ENCODE measurements at regions not wholly inside any gene's neighbourhood (a gene's known extent, or its start where the extent isn't known, plus 50 kb on each side); places are given as distances from the start of the nearest gene placed in this dataset.

- no peak for DNase-seq
Observed at GRCh38 chr15:98565566-98565965, 82.8 kb upstream of the IGF1R start.

- no peak for DNase-seq
Observed at GRCh38 chr15:98567951-98568350, 80.4 kb upstream of the IGF1R start.

GRCh38 chr15:98568382-98569017 is 79.8 kb upstream of the IGF1R start:
- DNase-seq: no peak

GRCh38 chr15:98570119-98570518 is 78.2 kb upstream of the IGF1R start:
- no peak for DNase-seq

GRCh38 chr15:98580572-98580971 is 67.8 kb upstream of the IGF1R start:
- DNase-seq: no peak

GRCh38 chr15:98581715-98582114 is 66.6 kb upstream of the IGF1R start:
- no peak for DNase-seq

- DNase-seq: no peak
Observed at GRCh38 chr15:98582900-98583554, 65.3 kb upstream of the IGF1R start.

- no peak for DNase-seq
Observed at GRCh38 chr15:98583771-98584430, 64.4 kb upstream of the IGF1R start.

- DNase-seq: no peak
Observed at GRCh38 chr15:98586066-98586465, 62.3 kb upstream of the IGF1R start.

GRCh38 chr15:98592136-98592535 is 56.2 kb upstream of the IGF1R start:
- DNase-seq: no peak

GRCh38 chr15:98596131-98596530 is 52.2 kb upstream of the IGF1R start:
- no peak for DNase-seq

- no peak for DNase-seq
Observed at GRCh38 chr15:98596885-98597392, 51.4 kb upstream of the IGF1R start.

- no peak for DNase-seq
Observed at GRCh38 chr15:98597666-98598065, 50.7 kb upstream of the IGF1R start.
